ENCODE measurements at regions not wholly inside any gene's neighbourhood (a gene's known extent, or its start where the extent isn't known, plus 50 kb on each side); places are given as distances from the start of the nearest gene placed in this dataset.

- TF ChIP-seq NKX3-1 (CRISPR knock-in tag; IDR thresholded peaks at IDR 0.05) (no peak), CEBPB (IDR thresholded peaks at IDR 0.05; ENCODE audit: borderline replicate concordance, low read depth, low read length) (no peak), HNRNPL (IDR thresholded peaks at IDR 0.05; ENCODE audit: low read depth, low read length) (no peak), ZFP1 (CRISPR knock-in tag; IDR thresholded peaks at IDR 0.05) (no peak)
- TF ChIP-seq, protein P1, sequence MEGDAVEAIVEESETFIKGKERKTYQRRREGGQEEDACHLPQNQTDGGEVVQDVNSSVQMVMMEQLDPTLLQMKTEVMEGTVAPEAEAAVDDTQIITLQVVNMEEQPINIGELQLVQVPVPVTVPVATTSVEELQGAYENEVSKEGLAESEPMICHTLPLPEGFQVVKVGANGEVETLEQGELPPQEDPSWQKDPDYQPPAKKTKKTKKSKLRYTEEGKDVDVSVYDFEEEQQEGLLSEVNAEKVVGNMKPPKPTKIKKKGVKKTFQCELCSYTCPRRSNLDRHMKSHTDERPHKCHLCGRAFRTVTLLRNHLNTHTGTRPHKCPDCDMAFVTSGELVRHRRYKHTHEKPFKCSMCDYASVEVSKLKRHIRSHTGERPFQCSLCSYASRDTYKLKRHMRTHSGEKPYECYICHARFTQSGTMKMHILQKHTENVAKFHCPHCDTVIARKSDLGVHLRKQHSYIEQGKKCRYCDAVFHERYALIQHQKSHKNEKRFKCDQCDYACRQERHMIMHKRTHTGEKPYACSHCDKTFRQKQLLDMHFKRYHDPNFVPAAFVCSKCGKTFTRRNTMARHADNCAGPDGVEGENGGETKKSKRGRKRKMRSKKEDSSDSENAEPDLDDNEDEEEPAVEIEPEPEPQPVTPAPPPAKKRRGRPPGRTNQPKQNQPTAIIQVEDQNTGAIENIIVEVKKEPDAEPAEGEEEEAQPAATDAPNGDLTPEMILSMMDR (CRISPR knock-in tag; IDR thresholded peaks at IDR 0.05) = no peak
- TF ChIP-seq, protein P2, sequence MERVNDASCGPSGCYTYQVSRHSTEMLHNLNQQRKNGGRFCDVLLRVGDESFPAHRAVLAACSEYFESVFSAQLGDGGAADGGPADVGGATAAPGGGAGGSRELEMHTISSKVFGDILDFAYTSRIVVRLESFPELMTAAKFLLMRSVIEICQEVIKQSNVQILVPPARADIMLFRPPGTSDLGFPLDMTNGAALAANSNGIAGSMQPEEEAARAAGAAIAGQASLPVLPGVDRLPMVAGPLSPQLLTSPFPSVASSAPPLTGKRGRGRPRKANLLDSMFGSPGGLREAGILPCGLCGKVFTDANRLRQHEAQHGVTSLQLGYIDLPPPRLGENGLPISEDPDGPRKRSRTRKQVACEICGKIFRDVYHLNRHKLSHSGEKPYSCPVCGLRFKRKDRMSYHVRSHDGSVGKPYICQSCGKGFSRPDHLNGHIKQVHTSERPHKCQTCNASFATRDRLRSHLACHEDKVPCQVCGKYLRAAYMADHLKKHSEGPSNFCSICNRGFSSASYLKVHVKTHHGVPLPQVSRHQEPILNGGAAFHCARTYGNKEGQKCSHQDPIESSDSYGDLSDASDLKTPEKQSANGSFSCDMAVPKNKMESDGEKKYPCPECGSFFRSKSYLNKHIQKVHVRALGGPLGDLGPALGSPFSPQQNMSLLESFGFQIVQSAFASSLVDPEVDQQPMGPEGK (CRISPR knock-in tag; IDR thresholded peaks at IDR 0.05) = no peak
Observed at GRCh38 chr3:124246376-124246775, 254.5 kb upstream of the ROPN1 start.

All from HepG2 (cell line).